ENCODE measurements at regions not wholly inside any gene's neighbourhood (a gene's known extent, or its start where the extent isn't known, plus 50 kb on each side); places are given as distances from the start of the nearest gene placed in this dataset.
"Not testable (repeated sequence)": the region's sequence is repeated elsewhere in the genome, so short reads cannot be mapped to it uniquely, and the experiment has no call there.

GRCh38 chrX:89539150-89539549 is 382.6 kb upstream of the TGIF2LX start:
- not testable (repeated sequence) for DNase-seq

- not testable (repeated sequence) for DNase-seq
Measured at GRCh38 chrX:89557146-89557545, 364.6 kb upstream of the TGIF2LX start.

- not testable (repeated sequence) for DNase-seq
Measured at GRCh38 chrX:89562079-89562478, 359.6 kb upstream of the TGIF2LX start.

- not testable (repeated sequence) for DNase-seq
Measured at GRCh38 chrX:89563107-89563506, 358.6 kb upstream of the TGIF2LX start.

GRCh38 chrX:89567787-89568186 is 353.9 kb upstream of the TGIF2LX start:
- not testable (repeated sequence) for DNase-seq

GRCh38 chrX:89581868-89582267 is 339.8 kb upstream of the TGIF2LX start:
- DNase-seq, result not testable (repeated sequence)

GRCh38 chrX:89631858-89632257 is 289.9 kb upstream of the TGIF2LX start:
- not testable (repeated sequence) for DNase-seq

- not testable (repeated sequence) for DNase-seq
Measured at GRCh38 chrX:89635887-89636286, 285.8 kb upstream of the TGIF2LX start.

- DNase-seq, result not testable (repeated sequence)
Measured at GRCh38 chrX:89658662-89659061, 263.0 kb upstream of the TGIF2LX start.

- not testable (repeated sequence) for DNase-seq
Measured at GRCh38 chrX:89706481-89706880, 215.2 kb upstream of the TGIF2LX start.

GRCh38 chrX:89707363-89707927 is 214.3 kb upstream of the TGIF2LX start:
- not testable (repeated sequence) for DNase-seq

GRCh38 chrX:89734367-89734766 is 187.3 kb upstream of the TGIF2LX start:
- DNase-seq, result not testable (repeated sequence)

- DNase-seq, result not testable (repeated sequence)
Measured at GRCh38 chrX:89756466-89756865, 165.2 kb upstream of the TGIF2LX start.

GRCh38 chrX:89757767-89758166 is 163.9 kb upstream of the TGIF2LX start:
- DNase-seq, result peak; percentile 47

GRCh38 chrX:89759076-89759685 is 162.5 kb upstream of the TGIF2LX start:
- DNase-seq, result not testable (repeated sequence)

- DNase-seq, result not testable (repeated sequence)
Measured at GRCh38 chrX:89771639-89772038, 150.1 kb upstream of the TGIF2LX start.

- not testable (repeated sequence) for DNase-seq
Measured at GRCh38 chrX:89811440-89811839, 110.3 kb upstream of the TGIF2LX start.

GRCh38 chrX:89839723-89840122 is 82.0 kb upstream of the TGIF2LX start:
- not testable (repeated sequence) for DNase-seq

GRCh38 chrX:89871662-89872061 is 50.0 kb upstream of the TGIF2LX start:
- peak; percentile 44 for DNase-seq
